GM10248 (cell line): ENCODE measurements at regions not wholly inside any gene's neighbourhood (a gene's known extent, or its start where the extent isn't known, plus 50 kb on each side); places are given as distances from the start of the nearest gene placed in this dataset.

Experiments used
- CTCF ChIA-PET: fragments of 300-600 bp; sonication (Branson Sonifier 250); formaldehyde crosslinking; extraction: SDS; loops from one replicate; lab custom pipeline; 2021; ENCODE audit warnings: antibody characterized with exemption; lab: Yijun Ruan, JAX
- POLR2A ChIA-PET: fragments of 350-650 bp; sonication (Branson Sonifier 250); formaldehyde crosslinking; extraction: SDS; loops from one replicate; lab custom pipeline; 2020; ENCODE audit warnings: antibody characterized with exemption; lab: Yijun Ruan, JAX
- DNase-seq: peaks from one replicate; pipeline ENCODE4 v3.0.0; 2012; ENCODE audit errors: extremely low spot score
- TF ChIP-seq, protein P1 (sequence below): IDR thresholded peaks from 2 replicates; pipeline ENCODE4 v1.5.1; 2012; ENCODE audit warnings: mild to moderate bottlenecking, low read depth; ENCODE audit errors: extremely low read depth, missing control alignments, control extremely low read depth

DNA sequence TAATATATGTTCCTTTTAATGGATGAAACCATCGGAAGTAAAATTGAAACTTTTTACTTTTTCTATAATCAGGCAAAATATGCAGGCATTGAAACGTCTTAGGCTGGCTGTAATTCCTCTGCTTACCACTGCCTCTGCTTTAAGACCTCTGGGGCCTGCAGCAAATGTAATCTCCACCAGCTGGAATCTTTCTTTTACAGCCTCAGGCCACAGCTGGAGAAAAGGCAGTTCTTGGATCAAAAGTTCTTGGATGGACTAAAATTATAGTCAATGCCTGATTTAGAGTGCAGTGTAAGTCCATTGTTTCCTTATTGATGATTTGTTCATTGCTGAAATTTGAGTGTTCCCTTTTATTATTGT lies 396.7 kb downstream of the KCTD16 start:
- TF ChIP-seq, protein P1, sequence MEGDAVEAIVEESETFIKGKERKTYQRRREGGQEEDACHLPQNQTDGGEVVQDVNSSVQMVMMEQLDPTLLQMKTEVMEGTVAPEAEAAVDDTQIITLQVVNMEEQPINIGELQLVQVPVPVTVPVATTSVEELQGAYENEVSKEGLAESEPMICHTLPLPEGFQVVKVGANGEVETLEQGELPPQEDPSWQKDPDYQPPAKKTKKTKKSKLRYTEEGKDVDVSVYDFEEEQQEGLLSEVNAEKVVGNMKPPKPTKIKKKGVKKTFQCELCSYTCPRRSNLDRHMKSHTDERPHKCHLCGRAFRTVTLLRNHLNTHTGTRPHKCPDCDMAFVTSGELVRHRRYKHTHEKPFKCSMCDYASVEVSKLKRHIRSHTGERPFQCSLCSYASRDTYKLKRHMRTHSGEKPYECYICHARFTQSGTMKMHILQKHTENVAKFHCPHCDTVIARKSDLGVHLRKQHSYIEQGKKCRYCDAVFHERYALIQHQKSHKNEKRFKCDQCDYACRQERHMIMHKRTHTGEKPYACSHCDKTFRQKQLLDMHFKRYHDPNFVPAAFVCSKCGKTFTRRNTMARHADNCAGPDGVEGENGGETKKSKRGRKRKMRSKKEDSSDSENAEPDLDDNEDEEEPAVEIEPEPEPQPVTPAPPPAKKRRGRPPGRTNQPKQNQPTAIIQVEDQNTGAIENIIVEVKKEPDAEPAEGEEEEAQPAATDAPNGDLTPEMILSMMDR: no peak
- no peak for DNase-seq
- ChIA-PET CTCF (no interaction called here), POLR2A (no interaction called here)

DNA sequence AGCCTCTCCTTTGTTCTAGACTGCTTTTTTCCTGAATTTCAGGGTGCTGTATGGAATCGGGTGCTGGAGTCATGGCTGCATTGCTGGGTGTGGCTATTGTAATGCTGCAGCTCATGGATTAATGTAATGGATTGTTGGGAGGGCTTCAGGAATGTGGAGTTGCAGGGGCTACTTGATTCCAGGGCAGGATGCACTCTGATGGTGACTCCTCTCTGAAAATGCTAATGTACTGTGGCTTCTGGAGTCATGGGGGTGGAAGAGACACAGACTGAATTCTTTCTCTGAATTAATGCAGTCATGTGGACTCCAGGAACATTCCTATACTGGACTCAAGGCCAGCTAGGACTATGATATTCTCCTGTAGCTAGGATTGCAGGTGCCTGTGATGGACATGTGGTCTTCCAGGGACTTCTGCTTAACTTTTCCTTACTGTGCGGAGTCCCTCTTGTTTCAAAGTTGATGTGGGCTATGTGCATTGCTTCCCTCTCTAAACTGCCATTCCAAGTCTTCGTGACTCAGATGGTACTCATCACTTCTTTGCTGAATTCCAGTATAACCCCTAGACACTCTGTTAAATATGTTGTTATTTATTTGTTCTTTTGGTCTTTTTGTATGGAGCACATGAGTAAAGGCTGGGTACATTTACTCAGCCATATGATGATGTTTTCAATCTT lies 396.2 kb downstream of the KCTD16 start:
- TF ChIP-seq, protein P1: no peak
- CTCF ChIA-PET: no interaction called here
- POLR2A ChIA-PET: no interaction called here
- no peak for DNase-seq

DNA sequence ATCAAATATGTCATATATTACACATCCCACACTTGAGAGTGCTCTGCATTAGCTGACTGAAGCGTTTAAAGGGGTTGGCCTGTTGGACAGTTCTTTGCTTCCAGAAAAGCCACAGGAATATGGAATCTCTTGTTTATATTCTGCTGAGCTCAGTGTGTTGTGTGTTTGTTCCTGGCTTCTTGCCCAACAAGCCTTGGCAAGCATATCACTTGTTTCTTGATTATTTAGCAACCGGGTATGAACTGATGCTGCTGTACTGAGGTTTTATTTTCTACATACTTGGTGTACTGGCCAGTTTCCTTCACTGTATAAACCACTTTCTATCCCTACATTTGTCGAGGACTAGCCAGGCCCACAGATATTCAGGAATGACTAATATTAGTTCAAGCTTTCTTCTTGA lies 378.9 kb downstream of the KCTD16 start:
- TF ChIP-seq, protein P1: no peak
- CTCF ChIA-PET: interaction anchor here (1.3 to 2.2 kb wide), 2 partner anchors 10 to 42 kb away, joined by 3 to 8 read pairs; no protein-coding TSS in a partner anchor
- DNase-seq: no peak
- POLR2A ChIA-PET: no interaction called here

DNA sequence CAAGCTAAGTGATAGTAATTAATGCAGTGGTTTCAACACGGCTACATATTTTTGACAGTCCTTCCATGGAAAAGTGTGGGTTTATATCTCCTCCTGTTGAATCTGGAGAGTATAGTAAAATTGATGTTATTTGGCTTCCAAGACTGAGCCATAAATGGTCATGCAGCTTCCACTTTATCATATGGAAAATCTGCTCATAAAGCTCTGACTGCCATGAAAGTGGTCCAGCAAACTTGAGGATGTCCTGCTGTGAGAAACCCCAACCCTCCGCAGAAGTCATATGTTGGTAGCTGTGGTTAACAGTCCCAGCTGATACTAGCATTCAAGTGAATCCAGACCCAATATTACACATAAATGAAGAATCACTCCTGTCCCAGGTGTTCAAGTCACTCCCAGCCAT lies 378.3 kb downstream of the KCTD16 start:
- ChIA-PET CTCF (interaction anchor here (2.0 to 2.2 kb wide), 2 partner anchors 9 to 10 kb away, joined by 5 to 8 read pairs; no protein-coding TSS in a partner anchor), POLR2A (no interaction called here)
- TF ChIP-seq, protein P1: no peak
- no peak for DNase-seq

DNA sequence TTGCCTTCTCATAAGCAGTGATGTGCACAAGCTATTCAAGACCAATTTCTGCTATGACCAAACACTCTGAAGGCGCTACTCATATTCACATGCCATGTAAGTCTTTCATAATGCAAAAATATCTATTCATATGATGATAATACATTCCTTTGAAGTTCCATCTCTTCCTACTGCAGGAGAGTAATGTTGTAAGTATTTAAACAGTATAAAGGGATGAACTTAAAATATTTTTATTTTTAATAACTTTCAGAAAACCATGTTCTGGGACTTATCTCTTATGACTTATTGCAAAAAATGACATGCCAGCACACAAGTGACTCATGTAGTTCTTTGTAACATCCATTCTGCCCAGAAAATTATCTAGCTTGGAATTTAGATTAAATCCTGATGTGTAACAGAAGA lies 376.4 kb downstream of the KCTD16 start:
- ChIA-PET POLR2A (no interaction called here), CTCF (interaction anchor here (2.0 kb wide), 1 partner anchor 11 kb away, joined by 5 read pairs; no protein-coding TSS in a partner anchor)
- DNase-seq: no peak
- TF ChIP-seq, protein P1: no peak

DNA sequence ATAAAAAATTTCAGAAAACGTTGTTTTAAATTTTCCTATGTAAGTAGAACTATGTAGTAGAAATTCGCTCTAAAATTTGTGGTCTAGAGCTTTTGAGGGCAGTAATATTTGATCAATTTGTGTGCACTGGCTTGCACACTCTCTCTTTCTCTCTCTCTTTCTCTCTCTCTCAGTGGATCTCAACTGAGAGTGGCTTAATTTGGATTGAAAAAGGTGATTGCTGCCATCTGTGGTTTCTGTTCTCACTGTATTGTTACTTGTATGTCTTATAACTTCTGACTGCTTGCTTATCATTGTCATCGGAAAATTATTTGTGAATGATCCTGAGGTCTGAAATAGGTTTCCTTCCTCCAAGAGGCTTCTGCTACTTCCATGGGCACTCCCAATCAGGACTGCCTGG lies 368.2 kb downstream of the KCTD16 start:
- DNase-seq: no peak
- POLR2A ChIA-PET: no interaction called here
- CTCF ChIA-PET: interaction anchor here (1.1 kb wide), 1 partner anchor 9 kb away, joined by 3 read pairs; no protein-coding TSS in a partner anchor
- TF ChIP-seq, protein P1: no peak
